Stomach (tissue), 4 donors: ENCODE measurements at regions not wholly inside any gene's neighbourhood (a gene's known extent, or its start where the extent isn't known, plus 50 kb on each side); places are given as distances from the start of the nearest gene placed in this dataset.

ENCODE experiments used
- POLR2AphosphoS5 ChIP-seq, 3 donors: sonication (generic); formaldehyde crosslinking; IDR thresholded peaks; one replicate each; pipeline ENCODE4 v1.6.1; 2016; ENCODE audit warnings: antibody characterized with exemption in 3 of 3
- TF ChIP-seq, protein P1 (sequence below), 7 experiments: fragments of 450-650 bp in 4 of 7; fragments of 200-600 bp in 3 of 7; sonication (generic) in 3 of 7; IDR thresholded peaks; one replicate each; pipeline ENCODE4 v1.5.1; 2016 to 2019; ENCODE audit warnings: antibody characterized with exemption in 7 of 7, control low read depth in 2 of 7, mild to moderate bottlenecking in 1 of 7

DNA sequence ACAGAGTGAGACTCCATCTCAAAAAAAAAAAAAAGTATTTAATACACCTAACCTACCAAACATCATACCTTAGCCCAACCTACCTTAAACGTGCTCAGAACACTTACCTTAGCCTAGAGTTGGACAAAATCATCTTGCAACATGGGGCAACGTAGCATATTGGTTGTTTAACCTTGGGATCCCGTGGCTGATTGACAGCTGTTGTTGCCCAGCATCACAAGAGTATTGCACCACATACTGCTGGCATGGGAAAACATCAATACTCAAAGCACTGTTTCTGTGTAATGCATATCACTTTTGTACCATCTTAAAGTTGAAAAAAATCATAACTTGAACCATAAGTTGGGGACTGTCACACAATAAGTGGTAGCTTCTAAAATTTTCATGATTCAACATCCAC is 73.8 kb upstream of the MIR17HG start:
- TF ChIP-seq POLR2AphosphoS5 (IDR thresholded peaks at IDR 0.05), result no peak
- TF ChIP-seq, protein P1, sequence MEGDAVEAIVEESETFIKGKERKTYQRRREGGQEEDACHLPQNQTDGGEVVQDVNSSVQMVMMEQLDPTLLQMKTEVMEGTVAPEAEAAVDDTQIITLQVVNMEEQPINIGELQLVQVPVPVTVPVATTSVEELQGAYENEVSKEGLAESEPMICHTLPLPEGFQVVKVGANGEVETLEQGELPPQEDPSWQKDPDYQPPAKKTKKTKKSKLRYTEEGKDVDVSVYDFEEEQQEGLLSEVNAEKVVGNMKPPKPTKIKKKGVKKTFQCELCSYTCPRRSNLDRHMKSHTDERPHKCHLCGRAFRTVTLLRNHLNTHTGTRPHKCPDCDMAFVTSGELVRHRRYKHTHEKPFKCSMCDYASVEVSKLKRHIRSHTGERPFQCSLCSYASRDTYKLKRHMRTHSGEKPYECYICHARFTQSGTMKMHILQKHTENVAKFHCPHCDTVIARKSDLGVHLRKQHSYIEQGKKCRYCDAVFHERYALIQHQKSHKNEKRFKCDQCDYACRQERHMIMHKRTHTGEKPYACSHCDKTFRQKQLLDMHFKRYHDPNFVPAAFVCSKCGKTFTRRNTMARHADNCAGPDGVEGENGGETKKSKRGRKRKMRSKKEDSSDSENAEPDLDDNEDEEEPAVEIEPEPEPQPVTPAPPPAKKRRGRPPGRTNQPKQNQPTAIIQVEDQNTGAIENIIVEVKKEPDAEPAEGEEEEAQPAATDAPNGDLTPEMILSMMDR (IDR thresholded peaks at IDR 0.05), result no peak
